Astrocyte (in vitro differentiated cells and primary cell): ENCODE measurements at regions not wholly inside any gene's neighbourhood (a gene's known extent, or its start where the extent isn't known, plus 50 kb on each side); places are given as distances from the start of the nearest gene placed in this dataset.

Experiments used
- EZH2 ChIP-seq: IDR thresholded peaks from 2 replicates; pipeline ENCODE4 v1.6.1; 2012; ENCODE audit warnings: mild to moderate bottlenecking, low read length, inconsistent platforms; ENCODE audit not compliant: insufficient read depth
- TF ChIP-seq, protein P1 (sequence below): IDR thresholded peaks from 2 replicates; pipeline ENCODE4 v1.5.1; 2011; ENCODE audit warnings: low read depth, mild to moderate bottlenecking, inconsistent platforms, low read length, moderate library complexity; ENCODE audit not compliant: insufficient read depth

DNA sequence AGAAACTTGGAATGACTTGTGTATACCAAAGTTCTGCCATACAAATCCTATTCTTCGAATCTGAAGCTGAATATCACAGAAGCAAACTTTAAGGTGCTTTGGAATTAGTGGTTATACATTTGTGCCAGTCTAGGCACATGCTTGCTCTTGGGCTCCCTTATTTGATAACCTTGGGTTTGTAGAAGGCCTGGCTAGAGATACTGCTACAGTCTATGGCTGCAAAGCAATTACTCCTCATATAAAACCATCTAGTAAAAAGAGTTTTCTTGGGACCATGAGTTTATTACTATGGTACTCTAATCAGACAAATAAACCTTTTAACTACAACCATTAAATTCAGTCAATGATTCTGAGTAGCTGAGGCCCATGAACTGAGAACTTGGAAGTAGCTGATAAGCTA is 92.5 kb upstream of the SLC13A1 start:
- TF ChIP-seq, protein P1, sequence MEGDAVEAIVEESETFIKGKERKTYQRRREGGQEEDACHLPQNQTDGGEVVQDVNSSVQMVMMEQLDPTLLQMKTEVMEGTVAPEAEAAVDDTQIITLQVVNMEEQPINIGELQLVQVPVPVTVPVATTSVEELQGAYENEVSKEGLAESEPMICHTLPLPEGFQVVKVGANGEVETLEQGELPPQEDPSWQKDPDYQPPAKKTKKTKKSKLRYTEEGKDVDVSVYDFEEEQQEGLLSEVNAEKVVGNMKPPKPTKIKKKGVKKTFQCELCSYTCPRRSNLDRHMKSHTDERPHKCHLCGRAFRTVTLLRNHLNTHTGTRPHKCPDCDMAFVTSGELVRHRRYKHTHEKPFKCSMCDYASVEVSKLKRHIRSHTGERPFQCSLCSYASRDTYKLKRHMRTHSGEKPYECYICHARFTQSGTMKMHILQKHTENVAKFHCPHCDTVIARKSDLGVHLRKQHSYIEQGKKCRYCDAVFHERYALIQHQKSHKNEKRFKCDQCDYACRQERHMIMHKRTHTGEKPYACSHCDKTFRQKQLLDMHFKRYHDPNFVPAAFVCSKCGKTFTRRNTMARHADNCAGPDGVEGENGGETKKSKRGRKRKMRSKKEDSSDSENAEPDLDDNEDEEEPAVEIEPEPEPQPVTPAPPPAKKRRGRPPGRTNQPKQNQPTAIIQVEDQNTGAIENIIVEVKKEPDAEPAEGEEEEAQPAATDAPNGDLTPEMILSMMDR, result no peak
- no peak for TF ChIP-seq EZH2
